Posterior cingulate gyrus (tissue), 11 donors: ENCODE measurements at regions not wholly inside any gene's neighbourhood (a gene's known extent, or its start where the extent isn't known, plus 50 kb on each side); places are given as distances from the start of the nearest gene placed in this dataset.
"Not testable (repeated sequence)": the region's sequence is repeated elsewhere in the genome, so short reads cannot be mapped to it uniquely, and the experiment has no call there.

Experiments
- DNase-seq, 10 donors: peaks; one replicate each; pipeline versions ENCODE4 v3.0.0 to v3.0.0-alpha.2; 2020 to 2021; ENCODE audit warnings: mixed read lengths in 3 of 10
- intact Hi-C: fragments of 100-400 bp; cut with DNase I; formaldehyde crosslinking; loops from one replicate; pipeline ENCODE4 v1.15.1; 2023

DNA sequence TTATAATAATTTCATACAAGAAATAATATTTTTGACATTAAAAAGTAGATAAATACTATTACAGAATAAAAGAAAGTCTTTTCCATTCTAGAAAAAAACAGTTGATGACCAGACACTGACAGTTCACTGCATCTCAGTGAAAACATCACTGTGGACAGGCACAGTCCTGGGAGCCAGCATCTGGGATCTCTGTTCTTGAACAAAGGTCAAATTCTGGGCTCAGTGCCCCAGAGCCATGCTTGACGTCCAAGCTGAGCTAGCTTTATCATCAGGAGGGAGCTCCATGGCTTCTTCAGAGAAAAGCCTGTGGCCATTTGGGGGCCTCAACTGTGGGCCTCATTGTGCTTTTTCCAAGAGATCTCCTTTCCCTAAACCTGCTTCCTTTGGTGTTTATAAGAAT, 86.1 kb upstream of the SRD5A2 start:
- intact Hi-C loops: no loop called here
- no peak for DNase-seq

- intact Hi-C loops: no loop called here
- no peak for DNase-seq
These were observed 84.4 kb upstream of the SRD5A2 start for GRCh38 chr2:31664949-31665724.

- DNase-seq: no peak
- intact Hi-C loops: no loop called here
These were observed 80.1 kb upstream of the SRD5A2 start for GRCh38 chr2:31660812-31661335.

DNA sequence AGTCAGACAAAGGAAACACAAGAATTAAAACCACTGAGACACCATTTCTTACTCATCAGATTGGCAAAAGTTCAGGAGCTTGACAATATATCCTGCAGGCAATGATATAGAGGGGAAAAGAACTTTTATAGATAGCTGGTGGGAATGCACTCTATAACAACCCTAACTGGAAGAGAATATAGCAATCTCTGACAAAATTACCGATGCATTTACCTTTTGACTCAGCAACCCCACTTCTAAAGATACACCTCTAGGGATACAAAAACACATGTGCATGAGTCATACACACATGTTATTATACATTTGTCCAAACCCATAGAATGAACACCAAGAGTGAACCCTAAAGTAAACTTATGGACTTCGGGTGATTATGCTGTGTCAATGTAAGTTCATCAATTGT, 79.4 kb upstream of the SRD5A2 start:
- no peak for DNase-seq
- intact Hi-C loops: no loop called here

GRCh38 chr2:31654241-31654640, 73.5 kb upstream of the SRD5A2 start:
- DNase-seq: peak in 9 of 10 donors; percentile 17 to 80 (median 41)
- intact Hi-C loops: no loop called here

DNA sequence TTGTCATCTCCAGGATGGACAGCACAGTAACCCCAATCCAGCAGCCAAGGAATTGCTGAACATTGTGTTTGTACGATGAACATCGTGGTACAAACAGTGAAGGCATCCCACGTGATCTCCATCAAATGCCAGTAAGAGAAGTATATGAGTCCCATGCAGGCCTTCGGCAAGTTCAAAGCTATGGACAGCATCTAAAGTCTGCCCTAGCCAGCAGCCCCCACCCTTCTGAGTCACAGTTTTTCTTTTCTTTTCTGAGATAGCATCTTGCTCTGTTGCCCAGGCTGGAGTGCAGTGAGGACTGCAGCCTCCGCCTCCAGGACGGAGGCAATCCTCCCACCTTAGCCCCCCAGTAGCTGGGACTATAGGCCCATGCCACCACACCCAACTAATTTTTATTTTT, 71.0 kb upstream of the SRD5A2 start:
- no peak for DNase-seq
- intact Hi-C loops: no loop called here

DNA sequence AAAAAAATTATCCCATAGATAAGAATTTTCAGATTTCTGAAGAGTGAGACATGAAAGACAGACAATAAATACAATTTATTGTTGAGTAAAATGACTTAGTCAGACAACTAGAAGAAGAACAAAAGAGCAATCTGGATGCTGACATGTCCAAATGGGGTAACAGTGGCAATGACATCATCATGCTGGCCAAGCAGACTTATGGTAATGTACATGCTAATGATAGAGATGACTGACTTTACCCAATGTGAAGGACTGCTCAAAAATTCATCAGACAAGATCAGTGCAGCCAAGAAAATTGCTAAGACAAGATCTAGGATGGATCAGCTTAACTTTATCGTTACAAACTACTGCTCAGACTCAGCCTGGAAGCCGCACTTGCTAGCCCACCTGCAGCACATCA, 70.5 kb upstream of the SRD5A2 start:
- intact Hi-C loops: no loop called here
- no peak for DNase-seq

DNA sequence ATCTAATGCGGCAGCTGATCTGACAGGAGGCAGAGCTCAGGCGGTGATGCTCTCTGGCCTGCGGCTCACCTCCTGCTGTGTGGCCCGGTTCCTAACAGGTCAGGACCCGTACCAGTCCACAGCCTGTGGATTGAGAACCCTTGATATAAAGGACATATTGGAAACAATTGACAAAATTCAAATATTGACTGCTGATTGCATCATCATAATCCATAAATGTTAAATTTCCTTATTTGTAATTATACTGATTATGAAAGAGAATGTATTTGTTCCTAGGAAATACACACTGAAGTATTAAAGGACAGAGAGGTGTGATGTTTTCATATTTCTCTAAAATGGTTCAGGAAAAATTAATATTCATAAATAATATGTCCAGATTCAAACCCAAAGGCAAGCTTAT, 63.8 kb upstream of the SRD5A2 start:
- intact Hi-C loops: no loop called here
- DNase-seq: no peak

GRCh38 chr2:31642707-31643106, 62.0 kb upstream of the SRD5A2 start:
- DNase-seq: no peak
- intact Hi-C loops: no loop called here

DNA sequence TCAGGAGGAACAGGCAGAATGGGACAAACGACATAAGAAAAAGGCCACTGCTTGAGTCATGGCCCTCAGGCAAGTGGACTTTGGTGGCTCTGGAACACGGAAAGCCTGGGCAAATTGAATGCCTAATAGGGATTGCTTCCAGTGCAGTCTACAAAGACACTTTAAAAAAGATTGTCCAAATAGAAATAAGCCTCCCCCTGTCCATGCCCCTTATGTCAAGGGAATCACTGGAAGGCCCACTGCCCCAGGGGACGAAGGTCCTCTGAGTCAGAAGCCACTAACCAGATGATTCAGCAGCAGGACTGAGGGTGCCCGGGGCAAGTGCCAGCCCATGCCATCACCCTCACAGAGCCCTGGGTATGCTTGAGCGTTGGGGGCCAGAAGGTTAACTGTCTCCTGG, 51.5 kb upstream of the SRD5A2 start:
- intact Hi-C loops, DNase-seq: not testable (repeated sequence)
